WERI-Rb-1 (cell line): ENCODE measurements at regions not wholly inside any gene's neighbourhood (a gene's known extent, or its start where the extent isn't known, plus 50 kb on each side); places are given as distances from the start of the nearest gene placed in this dataset.

Source experiments
- DNase-seq: peaks from one replicate; pipeline ENCODE4 v3.0.0-alpha.2; 2020
- H3K27ac ChIP-seq: fragments of 250-450 bp; sonication (Bioruptor Pico); 2 replicates; pipeline ENCODE4 v1.5.1; 2020; ENCODE audit warnings: mild to moderate bottlenecking, moderate library complexity
- H3K27me3 ChIP-seq: fragments of 250-450 bp; sonication (Bioruptor Pico); 2 replicates; pipeline ENCODE4 v1.5.1; 2021; ENCODE audit warnings: mild to moderate bottlenecking, low read depth, moderate library complexity; ENCODE audit not compliant: insufficient read depth, severe bottlenecking
- H3K36me3 ChIP-seq: fragments of 250-450 bp; sonication (Bioruptor Pico); 2 replicates; pipeline ENCODE4 v1.5.1; 2020; ENCODE audit warnings: mild to moderate bottlenecking, moderate library complexity
- H3K4me3 ChIP-seq: 2 replicates; pipeline ENCODE4 v1.5.1; 2011; ENCODE audit warnings: low read depth, mild to moderate bottlenecking, control low read depth, low read length
- H3K9me3 ChIP-seq: fragments of 250-450 bp; sonication (Bioruptor Pico); 2 replicates; pipeline ENCODE4 v1.5.1; 2021; ENCODE audit warnings: mild to moderate bottlenecking, moderate library complexity; ENCODE audit not compliant: severe bottlenecking
- CTCF ChIP-seq: IDR thresholded peaks from 2 replicates; pipeline ENCODE4 v1.5.1; 2011; ENCODE audit warnings: low read depth, mild to moderate bottlenecking, control low read depth, inconsistent platforms, low read length

- DNase-seq, result no peak
- no peaks in the 10 kb centered on the region for H3K36me3 ChIP-seq
- H3K27ac ChIP-seq, result no peak overlapping the region
- H3K27me3 ChIP-seq, result no peaks in the 10 kb centered on the region
- H3K9me3 ChIP-seq, result no peaks in the 10 kb centered on the region
- no peak for TF ChIP-seq CTCF
- H3K4me3 ChIP-seq, result no peak overlapping the region
Measured at GRCh38 chr3:74122281-74122680, 492.2 kb downstream of the CNTN3 start.

GRCh38 chr3:74121761-74122160 lies 492.7 kb downstream of the CNTN3 start:
- no peaks in the 10 kb centered on the region for H3K36me3 ChIP-seq
- no peaks in the 10 kb centered on the region for H3K9me3 ChIP-seq
- H3K27me3 ChIP-seq, result no peaks in the 10 kb centered on the region
- TF ChIP-seq CTCF, result no peak
- no peak overlapping the region for H3K27ac ChIP-seq
- DNase-seq, result no peak
- H3K4me3 ChIP-seq, result no peak overlapping the region

GRCh38 chr3:74119221-74119620 lies 494.5 kb upstream of the PDZRN3 start:
- Histone ChIP-seq H3K36me3 (no peaks in the 10 kb centered on the region), H3K27me3 (no peaks in the 10 kb centered on the region), H3K9me3 (no peaks in the 10 kb centered on the region), H3K4me3 (no peak overlapping the region), H3K27ac (no peak overlapping the region)
- no peak for TF ChIP-seq CTCF
- no peak for DNase-seq

GRCh38 chr3:74115906-74116305 lies 491.2 kb upstream of the PDZRN3 start:
- TF ChIP-seq CTCF, result no peak
- H3K27ac ChIP-seq, result no peak overlapping the region
- H3K27me3 ChIP-seq, result no peaks in the 10 kb centered on the region
- DNase-seq, result no peak
- no peaks in the 10 kb centered on the region for H3K36me3 ChIP-seq
- H3K4me3 ChIP-seq, result no peak overlapping the region
- no peaks in the 10 kb centered on the region for H3K9me3 ChIP-seq

- no peaks in the 10 kb centered on the region for H3K27me3 ChIP-seq
- no peak overlapping the region for H3K27ac ChIP-seq
- no peak for TF ChIP-seq CTCF
- DNase-seq, result no peak
- no peak overlapping the region for H3K4me3 ChIP-seq
- H3K9me3 ChIP-seq, result no peaks in the 10 kb centered on the region
- H3K36me3 ChIP-seq, result no peaks in the 10 kb centered on the region
Measured at GRCh38 chr3:74107451-74107850, 482.7 kb upstream of the PDZRN3 start.

- no peak overlapping the region for H3K27ac ChIP-seq
- no peaks in the 10 kb centered on the region for H3K27me3 ChIP-seq
- no peaks in the 10 kb centered on the region for H3K36me3 ChIP-seq
- no peak for DNase-seq
- no peak for TF ChIP-seq CTCF
- H3K9me3 ChIP-seq, result no peaks in the 10 kb centered on the region
- no peak overlapping the region for H3K4me3 ChIP-seq
Measured at GRCh38 chr3:74106925-74107324, 482.2 kb upstream of the PDZRN3 start.
